ENCODE measurements at regions not wholly inside any gene's neighbourhood (a gene's known extent, or its start where the extent isn't known, plus 50 kb on each side); places are given as distances from the start of the nearest gene placed in this dataset.
A peak's percentile ranks its signal among the peaks of the same experiment; 100 is the strongest.
"Not testable (repeated sequence)": the region's sequence is repeated elsewhere in the genome, so short reads cannot be mapped to it uniquely, and the experiment has no call there.

DNA sequence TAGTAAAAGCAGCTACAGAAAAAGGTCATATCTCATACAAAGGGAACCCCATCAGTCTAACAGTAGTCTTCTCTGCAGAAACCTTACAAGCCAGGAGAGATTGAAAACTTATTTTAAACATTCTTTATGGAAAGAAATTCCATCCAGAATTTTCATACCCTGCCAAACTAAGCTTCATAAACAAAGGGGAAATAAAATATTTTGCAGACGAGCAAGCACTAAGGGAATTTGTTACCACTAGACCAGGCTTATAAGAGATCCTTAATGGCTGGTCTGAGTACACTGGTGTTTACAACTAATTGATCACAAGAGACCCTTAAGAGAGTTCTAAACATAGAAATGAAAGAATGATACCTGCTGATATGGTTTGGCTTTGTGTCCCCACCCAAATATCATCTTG, 128.6 kb upstream of the TNFSF11 start:
- Histone ChIP-seq H3K4me2 (ENCODE audit: low read length) (no peak overlapping the region), H3K9me3 (replicated peaks; ENCODE audit: low read length) (peaks cover 3% of the 10 kb centered on the region), H3K4me1 (ENCODE audit: control insufficient read depth, insufficient read depth, low read length) (no peaks in the 10 kb centered on the region), H3K36me3 (ENCODE audit: insufficient read depth, low read length) (no peaks in the 10 kb centered on the region), H3K9ac (ENCODE audit: low read depth, low read length) (no peak overlapping the region), H3K27me3 (ENCODE audit: control insufficient read depth, insufficient read depth, low read length) (peaks cover 5% of the 10 kb centered on the region), H3K4me3 (ENCODE audit: low read length) (no peak overlapping the region)

DNA sequence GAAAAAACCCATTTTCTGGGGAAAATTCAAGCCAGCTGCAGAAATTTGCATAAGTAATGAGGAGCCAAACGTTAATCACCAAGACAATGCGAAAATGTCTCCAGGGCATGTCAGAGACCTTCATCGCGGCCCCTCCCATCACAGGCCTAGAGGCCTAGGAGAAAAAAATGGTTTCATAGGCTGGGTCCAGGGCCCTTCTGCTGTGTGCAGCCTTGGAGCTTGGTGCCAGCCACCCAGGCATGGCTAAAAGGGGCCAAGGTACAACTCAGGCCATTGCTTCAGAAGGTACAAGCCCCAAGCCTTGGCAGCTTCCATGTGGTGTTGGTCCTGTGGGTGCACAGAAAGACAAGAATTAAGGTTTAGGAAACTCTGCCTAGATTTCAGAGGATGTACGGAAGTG, 127.4 kb upstream of the TNFSF11 start:
- H3K27me3 ChIP-seq (ENCODE audit: control insufficient read depth, insufficient read depth, low read length), result peaks cover 13% of the 10 kb centered on the region
- not testable (repeated sequence) for H3K4me2 ChIP-seq (ENCODE audit: low read length); H3K4me3 ChIP-seq (ENCODE audit: low read length); H3K9ac ChIP-seq (ENCODE audit: low read depth, low read length); H3K36me3 ChIP-seq (ENCODE audit: insufficient read depth, low read length); H3K9me3 ChIP-seq (replicated peaks; ENCODE audit: low read length); H3K4me1 ChIP-seq (ENCODE audit: control insufficient read depth, insufficient read depth, low read length)

DNA sequence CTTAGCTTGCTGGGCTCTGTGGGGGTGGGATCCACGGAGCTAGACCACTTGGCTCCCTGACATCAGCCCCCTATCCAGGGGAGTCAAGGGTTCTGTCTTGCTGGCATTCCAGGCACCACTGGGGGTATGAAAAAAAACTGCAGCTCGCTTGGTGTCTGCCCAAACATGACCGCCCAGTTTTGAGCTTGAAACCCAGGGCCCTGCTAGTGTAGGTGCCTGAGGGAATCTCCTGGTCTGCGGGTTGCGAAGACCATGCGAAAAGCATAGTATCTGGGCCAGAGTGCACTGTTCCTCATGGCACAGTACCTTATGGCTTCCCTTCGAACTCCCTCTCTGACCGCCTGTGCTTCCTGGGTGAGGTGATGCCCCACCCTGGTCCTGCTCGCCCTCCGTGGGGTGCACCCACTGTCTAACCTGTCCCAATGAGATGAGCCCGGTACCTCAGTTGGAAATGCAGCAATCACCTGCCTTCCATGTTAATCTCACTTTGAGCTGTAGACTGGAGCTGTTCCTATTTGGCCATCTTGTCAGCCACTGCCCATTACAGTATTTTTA, 120.8 kb upstream of the TNFSF11 start:
- no peaks in the 10 kb centered on the region for H3K4me1 ChIP-seq (ENCODE audit: control insufficient read depth, insufficient read depth, low read length)
- no peaks in the 10 kb centered on the region for H3K36me3 ChIP-seq (ENCODE audit: insufficient read depth, low read length)
- H3K9me3 ChIP-seq (replicated peaks; ENCODE audit: low read length), result no peaks in the 10 kb centered on the region
- H3K9ac ChIP-seq (ENCODE audit: low read depth, low read length), result no peak overlapping the region
- peaks cover 34% of the 10 kb centered on the region for H3K27me3 ChIP-seq (ENCODE audit: control insufficient read depth, insufficient read depth, low read length)
- H3K4me2 ChIP-seq (ENCODE audit: low read length), result no peak overlapping the region
- H3K4me3 ChIP-seq (ENCODE audit: low read length), result no peak overlapping the region

DNA sequence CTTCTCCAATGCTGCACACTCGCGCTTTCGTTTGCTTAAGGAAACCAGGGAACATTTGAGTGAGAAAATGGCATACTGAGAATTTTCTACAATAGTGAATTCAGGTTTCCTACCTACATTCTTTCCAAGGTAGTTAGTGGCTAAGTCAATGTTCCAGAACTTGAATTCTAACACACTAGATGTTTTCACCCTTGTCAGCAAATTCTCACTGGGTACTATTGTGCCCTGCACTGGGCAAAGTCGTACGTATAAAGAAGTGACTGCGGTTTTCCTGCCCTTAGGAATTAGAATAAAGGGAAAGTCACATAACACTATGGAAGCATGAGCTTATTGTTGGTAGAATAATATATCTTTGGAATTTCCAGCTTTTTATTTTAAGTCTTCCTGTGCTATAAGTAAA, 119.2 kb upstream of the TNFSF11 start:
- H3K9ac ChIP-seq (ENCODE audit: low read depth, low read length), result no peak overlapping the region
- no peak overlapping the region for H3K4me2 ChIP-seq (ENCODE audit: low read length)
- H3K36me3 ChIP-seq (ENCODE audit: insufficient read depth, low read length), result no peaks in the 10 kb centered on the region
- no peak overlapping the region for H3K4me3 ChIP-seq (ENCODE audit: low read length)
- peaks cover 34% of the 10 kb centered on the region for H3K27me3 ChIP-seq (ENCODE audit: control insufficient read depth, insufficient read depth, low read length)
- H3K4me1 ChIP-seq (ENCODE audit: control insufficient read depth, insufficient read depth, low read length), result no peaks in the 10 kb centered on the region
- no peaks in the 10 kb centered on the region for H3K9me3 ChIP-seq (replicated peaks; ENCODE audit: low read length)

DNA sequence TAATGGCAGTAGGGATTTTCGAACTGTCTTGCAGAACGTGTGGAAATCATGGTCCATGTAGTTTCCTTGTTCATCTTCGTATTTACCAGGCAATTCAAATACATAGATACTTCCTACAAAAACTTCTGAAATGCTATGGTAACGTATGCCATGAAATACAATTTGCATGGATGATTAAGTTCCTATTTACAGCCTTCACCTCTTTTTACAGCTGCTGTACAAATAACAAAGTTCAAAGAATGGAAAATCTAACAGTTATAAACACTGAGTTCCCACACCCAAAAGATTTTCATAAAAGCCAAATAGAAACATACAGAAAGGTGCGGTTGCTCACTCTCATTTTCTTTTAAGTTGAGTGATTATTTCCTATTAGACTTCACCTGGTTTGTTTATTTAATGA, 115.8 kb upstream of the TNFSF11 start:
- H3K4me1 ChIP-seq (ENCODE audit: control insufficient read depth, insufficient read depth, low read length), result no peaks in the 10 kb centered on the region
- no peaks in the 10 kb centered on the region for H3K9me3 ChIP-seq (replicated peaks; ENCODE audit: low read length)
- H3K9ac ChIP-seq (ENCODE audit: low read depth, low read length), result no peak overlapping the region
- no peaks in the 10 kb centered on the region for H3K36me3 ChIP-seq (ENCODE audit: insufficient read depth, low read length)
- no peak overlapping the region for H3K4me3 ChIP-seq (ENCODE audit: low read length)
- H3K27me3 ChIP-seq (ENCODE audit: control insufficient read depth, insufficient read depth, low read length), result peaks cover 38% of the 10 kb centered on the region
- no peak overlapping the region for H3K4me2 ChIP-seq (ENCODE audit: low read length)

DNA sequence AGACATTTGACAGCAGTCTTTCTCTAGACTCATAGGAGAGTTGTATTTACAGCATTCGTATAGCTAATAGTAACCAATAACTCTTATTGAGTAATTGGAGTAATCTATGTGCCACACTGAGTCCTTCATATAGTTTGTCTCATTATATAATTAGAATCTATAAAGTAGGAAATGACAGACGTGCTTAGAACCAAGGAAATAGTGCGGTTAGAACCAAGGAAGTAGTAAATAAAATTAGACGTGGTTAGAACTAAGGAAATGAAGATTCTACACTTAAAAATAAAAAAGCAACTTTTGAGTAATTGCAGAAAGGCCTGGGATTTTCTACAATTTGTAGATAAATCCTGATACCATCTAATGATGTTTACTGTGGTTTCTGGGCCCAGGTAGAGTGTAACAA, 107.8 kb upstream of the TNFSF11 start:
- Histone ChIP-seq H3K4me3 (ENCODE audit: low read length) (no peak overlapping the region), H3K9ac (ENCODE audit: low read depth, low read length) (no peak overlapping the region), H3K36me3 (ENCODE audit: insufficient read depth, low read length) (no peaks in the 10 kb centered on the region), H3K9me3 (replicated peaks; ENCODE audit: low read length) (no peaks in the 10 kb centered on the region), H3K4me2 (ENCODE audit: low read length) (no peak overlapping the region), H3K4me1 (ENCODE audit: control insufficient read depth, insufficient read depth, low read length) (no peaks in the 10 kb centered on the region), H3K27me3 (ENCODE audit: control insufficient read depth, insufficient read depth, low read length) (peaks cover 6% of the 10 kb centered on the region)

DNA sequence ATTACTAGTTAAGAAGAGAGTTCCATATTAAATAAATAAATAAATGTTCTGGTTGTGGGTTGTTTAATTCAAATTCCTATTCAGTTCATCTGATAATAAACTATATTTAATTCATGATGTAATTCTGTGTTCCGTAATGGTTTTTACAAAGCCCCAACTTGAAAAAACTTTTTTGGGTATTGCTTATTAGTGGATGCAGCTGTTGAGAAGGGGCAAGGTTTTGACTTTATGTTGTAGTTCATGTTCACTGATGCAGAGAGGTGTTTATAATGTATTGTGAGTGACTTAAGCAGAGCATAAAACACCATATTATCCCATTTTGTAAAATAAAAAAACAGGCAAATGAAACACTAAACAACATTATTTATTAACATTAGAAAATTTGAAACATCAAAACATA, 107.3 kb upstream of the TNFSF11 start:
- Histone ChIP-seq H3K4me2 (ENCODE audit: low read length) (no peak overlapping the region), H3K27me3 (ENCODE audit: control insufficient read depth, insufficient read depth, low read length) (peaks cover 6% of the 10 kb centered on the region), H3K9ac (ENCODE audit: low read depth, low read length) (no peak overlapping the region), H3K4me3 (ENCODE audit: low read length) (no peak overlapping the region), H3K4me1 (ENCODE audit: control insufficient read depth, insufficient read depth, low read length) (no peaks in the 10 kb centered on the region), H3K9me3 (replicated peaks; ENCODE audit: low read length) (no peaks in the 10 kb centered on the region), H3K36me3 (ENCODE audit: insufficient read depth, low read length) (no peaks in the 10 kb centered on the region)

DNA sequence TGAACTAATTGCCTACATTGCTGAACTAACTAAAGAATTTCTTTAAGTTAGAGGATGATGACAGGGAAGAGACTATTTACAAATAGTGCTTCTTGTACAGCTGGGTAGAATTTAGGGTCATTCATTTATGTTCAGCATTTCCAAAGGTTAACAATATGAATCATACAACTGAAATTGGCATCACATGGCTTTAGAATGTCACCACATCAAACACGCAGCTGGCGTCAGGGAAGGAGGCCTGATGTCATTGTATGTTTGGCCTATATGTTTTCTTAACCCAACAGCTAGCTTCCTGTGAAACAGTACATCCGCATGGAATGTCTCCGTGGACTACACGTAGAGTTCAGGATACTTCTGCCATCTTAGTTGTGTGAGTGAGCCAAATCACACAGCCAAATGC, 99.0 kb upstream of the TNFSF11 start:
- Histone ChIP-seq H3K36me3 (ENCODE audit: insufficient read depth, low read length) (no peaks in the 10 kb centered on the region), H3K27me3 (ENCODE audit: control insufficient read depth, insufficient read depth, low read length) (peaks cover 18% of the 10 kb centered on the region), H3K4me3 (ENCODE audit: low read length) (no peak overlapping the region), H3K9ac (ENCODE audit: low read depth, low read length) (no peak overlapping the region), H3K4me2 (ENCODE audit: low read length) (no peak overlapping the region), H3K4me1 (ENCODE audit: control insufficient read depth, insufficient read depth, low read length) (peaks cover 6% of the 10 kb centered on the region), H3K9me3 (replicated peaks; ENCODE audit: low read length) (peaks cover 5% of the 10 kb centered on the region)

DNA sequence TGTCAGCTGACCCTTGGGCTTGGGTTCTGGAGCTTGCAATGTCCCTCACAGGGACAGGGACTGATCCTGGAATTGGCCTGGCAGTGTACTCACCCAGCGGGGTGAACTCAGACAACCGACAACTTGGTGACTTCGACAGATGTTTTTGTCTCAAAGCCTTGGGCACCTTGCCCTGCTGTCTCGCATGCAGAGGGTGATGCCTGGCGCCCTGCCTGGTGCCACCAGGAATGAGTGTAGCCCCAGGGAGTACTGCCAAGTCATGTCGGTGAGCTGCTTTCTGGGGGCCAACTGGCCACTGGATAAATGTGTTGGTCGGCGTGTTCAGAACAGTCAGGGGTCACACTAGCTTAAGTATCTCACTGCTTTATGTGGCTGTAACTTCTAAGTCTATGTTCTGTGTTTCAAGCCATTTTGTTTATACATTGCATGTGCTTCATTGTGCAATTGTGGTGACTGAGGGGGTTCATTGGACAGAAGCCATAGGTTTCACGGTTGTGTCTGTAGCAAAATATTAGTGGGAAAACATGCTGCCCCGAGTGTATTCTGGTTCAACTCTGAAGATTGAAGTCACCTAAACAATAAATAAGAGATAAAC, 96.3 kb upstream of the TNFSF11 start:
- H3K9me3 ChIP-seq (replicated peaks; ENCODE audit: low read length), result no peaks in the 10 kb centered on the region
- no peak overlapping the region for H3K4me3 ChIP-seq (ENCODE audit: low read length)
- no peak overlapping the region for H3K9ac ChIP-seq (ENCODE audit: low read depth, low read length)
- H3K4me2 ChIP-seq (ENCODE audit: low read length), result no peak overlapping the region
- H3K4me1 ChIP-seq (ENCODE audit: control insufficient read depth, insufficient read depth, low read length), result peaks cover 6% of the 10 kb centered on the region
- peaks cover 12% of the 10 kb centered on the region for H3K27me3 ChIP-seq (ENCODE audit: control insufficient read depth, insufficient read depth, low read length)
- no peaks in the 10 kb centered on the region for H3K36me3 ChIP-seq (ENCODE audit: insufficient read depth, low read length)

DNA sequence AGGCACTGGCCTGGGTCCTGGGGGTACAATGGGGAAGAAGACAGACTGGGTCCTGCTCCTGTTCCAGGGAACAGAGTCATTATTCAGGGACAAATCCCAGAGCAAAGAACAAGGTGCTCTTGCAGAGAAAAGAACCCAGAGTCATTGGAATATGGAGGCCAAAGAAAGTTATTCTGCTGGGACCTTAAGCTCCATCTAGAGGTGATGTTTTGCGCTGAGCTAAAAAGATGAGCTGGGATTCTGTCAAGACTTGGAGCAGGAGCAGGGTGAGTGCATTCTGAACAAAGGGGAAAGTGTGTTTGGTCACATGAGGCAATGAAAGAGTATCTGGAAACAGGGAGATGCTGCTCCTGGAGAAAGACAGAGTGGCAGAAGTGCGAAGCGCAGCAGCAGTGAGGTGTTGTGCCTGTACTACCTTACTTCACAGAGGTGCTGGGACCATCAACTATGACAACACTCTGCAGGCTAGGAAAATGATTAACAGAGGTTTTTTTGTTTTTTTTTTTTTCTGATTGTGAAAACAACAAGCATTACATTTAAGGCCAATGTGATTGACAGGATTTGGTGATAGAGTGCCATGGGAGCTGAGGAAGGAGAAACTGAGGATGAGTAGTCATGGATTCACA, 95.3 kb upstream of the TNFSF11 start:
- Histone ChIP-seq H3K9me3 (replicated peaks; ENCODE audit: low read length) (no peaks in the 10 kb centered on the region), H3K4me1 (ENCODE audit: control insufficient read depth, insufficient read depth, low read length) (peaks cover 6% of the 10 kb centered on the region), H3K36me3 (ENCODE audit: insufficient read depth, low read length) (no peaks in the 10 kb centered on the region), H3K27me3 (ENCODE audit: control insufficient read depth, insufficient read depth, low read length) (peaks cover 12% of the 10 kb centered on the region), H3K4me3 (ENCODE audit: low read length) (no peak overlapping the region), H3K4me2 (ENCODE audit: low read length) (no peak overlapping the region), H3K9ac (ENCODE audit: low read depth, low read length) (no peak overlapping the region)

DNA sequence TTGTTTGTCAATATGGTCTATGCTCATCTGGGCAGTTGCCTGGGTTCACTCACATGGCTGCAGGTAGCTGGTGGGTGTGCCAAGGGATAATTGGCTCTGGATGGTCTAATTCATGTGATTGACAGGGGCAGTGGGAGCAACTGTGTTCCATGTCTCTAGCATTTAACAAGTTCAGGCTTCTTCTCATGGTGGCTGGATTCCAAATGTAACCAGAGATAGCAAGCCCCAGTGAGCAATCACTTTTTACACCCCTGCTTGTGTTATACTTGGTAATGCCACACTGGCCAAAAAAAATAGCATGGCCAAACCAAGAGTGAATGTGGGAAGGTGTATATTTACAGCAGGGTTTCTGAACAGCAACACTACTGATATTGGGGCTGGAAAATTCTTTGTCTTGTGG, 89.6 kb upstream of the TNFSF11 start:
- no peaks in the 10 kb centered on the region for H3K36me3 ChIP-seq (ENCODE audit: insufficient read depth, low read length)
- peak overlapping the region; percentile 49 for H3K4me2 ChIP-seq (ENCODE audit: low read length)
- H3K4me3 ChIP-seq (ENCODE audit: low read length), result no peak overlapping the region
- H3K27me3 ChIP-seq (ENCODE audit: control insufficient read depth, insufficient read depth, low read length), result peaks cover 12% of the 10 kb centered on the region
- H3K4me1 ChIP-seq (ENCODE audit: control insufficient read depth, insufficient read depth, low read length), result peaks cover 39% of the 10 kb centered on the region
- no peaks in the 10 kb centered on the region for H3K9me3 ChIP-seq (replicated peaks; ENCODE audit: low read length)
- H3K9ac ChIP-seq (ENCODE audit: low read depth, low read length), result no peak overlapping the region

DNA sequence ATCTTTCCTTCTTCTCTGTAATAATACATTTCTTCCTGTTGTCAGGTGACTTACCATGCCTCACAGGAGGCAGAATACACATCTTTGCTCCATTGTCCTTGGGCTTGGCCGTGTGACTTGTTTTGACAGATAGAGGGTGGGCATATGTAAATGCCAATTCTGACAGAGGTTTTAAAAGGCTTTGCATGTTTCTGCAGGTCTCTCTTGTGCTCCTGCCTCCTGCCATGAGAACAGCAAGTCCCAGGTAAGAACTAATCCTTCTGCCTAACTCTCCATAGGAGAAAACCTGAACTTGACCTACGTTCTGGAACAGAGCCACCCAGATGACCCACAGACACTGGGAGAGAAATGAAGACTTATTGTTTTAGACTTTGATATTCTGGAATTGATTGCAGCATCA, 88.7 kb upstream of the TNFSF11 start:
- Histone ChIP-seq H3K4me3 (ENCODE audit: low read length) (no peak overlapping the region), H3K36me3 (ENCODE audit: insufficient read depth, low read length) (no peaks in the 10 kb centered on the region), H3K27me3 (ENCODE audit: control insufficient read depth, insufficient read depth, low read length) (peaks cover 9% of the 10 kb centered on the region), H3K9ac (ENCODE audit: low read depth, low read length) (no peak overlapping the region), H3K9me3 (replicated peaks; ENCODE audit: low read length) (no peaks in the 10 kb centered on the region), H3K4me1 (ENCODE audit: control insufficient read depth, insufficient read depth, low read length) (peaks cover 39% of the 10 kb centered on the region), H3K4me2 (ENCODE audit: low read length) (no peak overlapping the region)

Measured in skeletal muscle satellite cell (primary cell).